B cell (primary cell): ENCODE measurements at regions not wholly inside any gene's neighbourhood (a gene's known extent, or its start where the extent isn't known, plus 50 kb on each side); places are given as distances from the start of the nearest gene placed in this dataset.

Experiments
- CTCF ChIP-seq: fragments of 200-600 bp; IDR thresholded peaks from one replicate; pipeline ENCODE4 v1.8.0; 2022; ENCODE audit warnings: antibody characterized with exemption, mild to moderate bottlenecking
- EZH2 ChIP-seq: IDR thresholded peaks from 2 replicates; pipeline ENCODE4 v1.6.1; 2012; ENCODE audit warnings: borderline replicate concordance, low read depth, mild to moderate bottlenecking, moderate library complexity, low read length; ENCODE audit not compliant: insufficient read depth, poor library complexity, severe bottlenecking

GRCh38 chr13:62278271-62278670, 862.6 kb upstream of the PCDH20 start:
- no peak for TF ChIP-seq CTCF
- TF ChIP-seq EZH2, result no peak
